Endodermal cell (in vitro differentiated cells): ENCODE measurements at regions not wholly inside any gene's neighbourhood (a gene's known extent, or its start where the extent isn't known, plus 50 kb on each side); places are given as distances from the start of the nearest gene placed in this dataset.

Source experiments
- DNase-seq: peaks from one replicate; pipeline ENCODE4 v3.0.0-alpha.2; 2017
- H3K27ac ChIP-seq: 2 replicates; pipeline ENCODE4 v1.5.1; 2013; ENCODE audit warnings: mild to moderate bottlenecking, low read depth, low read length, moderate library complexity
- H3K27me3 ChIP-seq: 2 replicates; pipeline ENCODE4 v1.6.1; 2013; ENCODE audit warnings: mild to moderate bottlenecking, low read length, moderate library complexity; ENCODE audit not compliant: insufficient read depth, control insufficient read depth, poor library complexity, severe bottlenecking
- H3K36me3 ChIP-seq: 2 replicates; pipeline ENCODE4 v1.7.0; 2013; ENCODE audit warnings: mild to moderate bottlenecking, low read length, moderate library complexity; ENCODE audit not compliant: control insufficient read depth, insufficient read depth
- H3K4me1 ChIP-seq: one replicate; pipeline ENCODE4 v1.7.0; 2013; ENCODE audit warnings: low read length; ENCODE audit not compliant: control insufficient read depth, insufficient read depth
- H3K4me3 ChIP-seq: 2 replicates; pipeline ENCODE4 v1.5.1; 2013; ENCODE audit warnings: mild to moderate bottlenecking, low read length, moderate library complexity
- H3K9ac ChIP-seq: 2 replicates; pipeline ENCODE4 v1.6.1; 2013; ENCODE audit warnings: mild to moderate bottlenecking, low read length, moderate library complexity; ENCODE audit not compliant: poor library complexity, severe bottlenecking; ENCODE audit errors: extremely low read depth
- H3K9me3 ChIP-seq: 2 replicates; pipeline ENCODE4 v1.6.1; 2013; ENCODE audit warnings: mild to moderate bottlenecking, low read length, moderate library complexity; ENCODE audit not compliant: control insufficient read depth
- H3K27ac Mint-ChIP-seq: 2 replicates; pipeline ENCODE4 v1.8.0; 2020; ENCODE audit warnings: mixed read lengths
- H3K27me3 Mint-ChIP-seq: 2 replicates; pipeline ENCODE4 v1.8.0; 2021; ENCODE audit warnings: mild to moderate bottlenecking, mixed read lengths; ENCODE audit not compliant: insufficient read depth
- H3K36me3 Mint-ChIP-seq: 2 replicates; pipeline ENCODE4 v1.8.0; 2020; ENCODE audit warnings: low read depth, mixed read lengths
- H3K4me1 Mint-ChIP-seq: 2 replicates; pipeline ENCODE4 v1.8.0; 2020; ENCODE audit warnings: mixed read lengths
- H3K4me3 Mint-ChIP-seq: 2 replicates; pipeline ENCODE4 v1.8.0; 2020; ENCODE audit warnings: mild to moderate bottlenecking, moderate library complexity, mixed read lengths
- H3K9me3 Mint-ChIP-seq: 2 replicates; pipeline ENCODE4 v1.8.0; 2020; ENCODE audit warnings: mild to moderate bottlenecking, mixed read lengths
- WGBS, 2 experiments: methylation state at CpG; one replicate each; pipeline versions ENCODE4 v1.1.5 to v1.1.7; 2013; ENCODE audit warnings: missing lambda C conversion rate in 2 of 2, mixed read lengths in 1 of 2; ENCODE audit not compliant: insufficient coverage in 1 of 2, insufficient read length in 1 of 2; 5-methylcytosine and 5-hydroxymethylcytosine counted together
- TF ChIP-seq, protein P1 (sequence below): fragments of 200-600 bp; sonication (generic); conservative IDR thresholded peaks from 2 replicates; pipeline ENCODE4 v1.5.0; 2021; ENCODE audit warnings: antibody characterized with exemption, mild to moderate bottlenecking

DNA sequence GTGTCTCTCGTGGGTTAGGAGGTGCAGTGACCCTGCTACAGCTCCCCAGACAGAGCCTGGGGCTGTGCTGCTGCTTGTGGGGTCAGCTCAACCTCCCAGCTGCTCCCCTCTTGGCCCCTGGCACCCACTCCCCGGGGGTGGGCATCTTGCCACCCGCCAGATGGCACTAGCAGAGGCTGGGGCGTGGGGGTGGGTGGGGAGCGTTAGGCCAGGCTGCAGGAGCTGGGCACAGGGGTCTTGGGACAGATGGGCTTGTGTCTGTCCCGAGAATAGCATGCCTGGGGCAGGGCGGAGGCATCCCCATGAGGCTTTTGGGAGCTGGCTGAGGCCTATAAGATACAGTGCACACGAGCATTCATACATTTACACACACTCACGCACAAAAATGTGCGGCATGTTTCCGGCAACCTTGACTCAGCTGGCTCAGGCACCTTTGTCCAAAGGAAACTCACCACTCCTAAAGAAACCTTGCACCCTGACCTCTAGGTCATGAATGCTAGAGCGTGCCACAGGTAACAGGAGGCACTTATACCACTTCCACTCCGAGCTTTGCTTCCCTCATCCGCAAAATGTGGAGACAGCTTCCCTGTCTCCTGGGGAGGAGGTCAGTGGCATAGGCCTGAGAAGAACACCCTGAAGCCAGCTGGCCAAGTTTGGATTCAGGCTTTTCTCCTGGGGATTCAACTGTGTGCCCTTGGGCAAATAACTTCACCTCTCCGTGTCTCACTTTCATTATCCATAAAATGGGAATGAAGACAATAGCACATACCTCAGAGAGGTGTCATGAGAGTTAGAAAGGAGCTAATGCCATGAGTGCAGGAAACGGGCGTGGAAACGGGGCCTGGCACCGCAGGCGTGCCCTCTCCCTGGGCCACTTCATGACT is 78.9 kb upstream of the LHX1 start:
- no peaks in the 10 kb centered on the region for H3K36me3 ChIP-seq
- TF ChIP-seq, protein P1, sequence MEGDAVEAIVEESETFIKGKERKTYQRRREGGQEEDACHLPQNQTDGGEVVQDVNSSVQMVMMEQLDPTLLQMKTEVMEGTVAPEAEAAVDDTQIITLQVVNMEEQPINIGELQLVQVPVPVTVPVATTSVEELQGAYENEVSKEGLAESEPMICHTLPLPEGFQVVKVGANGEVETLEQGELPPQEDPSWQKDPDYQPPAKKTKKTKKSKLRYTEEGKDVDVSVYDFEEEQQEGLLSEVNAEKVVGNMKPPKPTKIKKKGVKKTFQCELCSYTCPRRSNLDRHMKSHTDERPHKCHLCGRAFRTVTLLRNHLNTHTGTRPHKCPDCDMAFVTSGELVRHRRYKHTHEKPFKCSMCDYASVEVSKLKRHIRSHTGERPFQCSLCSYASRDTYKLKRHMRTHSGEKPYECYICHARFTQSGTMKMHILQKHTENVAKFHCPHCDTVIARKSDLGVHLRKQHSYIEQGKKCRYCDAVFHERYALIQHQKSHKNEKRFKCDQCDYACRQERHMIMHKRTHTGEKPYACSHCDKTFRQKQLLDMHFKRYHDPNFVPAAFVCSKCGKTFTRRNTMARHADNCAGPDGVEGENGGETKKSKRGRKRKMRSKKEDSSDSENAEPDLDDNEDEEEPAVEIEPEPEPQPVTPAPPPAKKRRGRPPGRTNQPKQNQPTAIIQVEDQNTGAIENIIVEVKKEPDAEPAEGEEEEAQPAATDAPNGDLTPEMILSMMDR, result no peak
- H3K27me3 Mint-ChIP-seq, result no peaks in the 10 kb centered on the region
- H3K27ac Mint-ChIP-seq, result no peak overlapping the region
- no peak overlapping the region for H3K4me3 ChIP-seq
- H3K9ac ChIP-seq, result no peak overlapping the region
- 93 to 94% methylated on average over 17 to 20 of the region's 20 CpGs for WGBS, 2 experiments
- no peaks in the 10 kb centered on the region for H3K9me3 ChIP-seq
- peaks cover 28% of the 10 kb centered on the region for H3K4me1 Mint-ChIP-seq
- H3K4me1 ChIP-seq, result peaks cover 8% of the 10 kb centered on the region
- H3K36me3 Mint-ChIP-seq, result no peaks in the 10 kb centered on the region
- no peak overlapping the region for H3K4me3 Mint-ChIP-seq
- peak; percentile 43 for DNase-seq
- no peaks in the 10 kb centered on the region for H3K27me3 ChIP-seq
- H3K9me3 Mint-ChIP-seq, result no peaks in the 10 kb centered on the region
- H3K27ac ChIP-seq, result no peak overlapping the region

DNA sequence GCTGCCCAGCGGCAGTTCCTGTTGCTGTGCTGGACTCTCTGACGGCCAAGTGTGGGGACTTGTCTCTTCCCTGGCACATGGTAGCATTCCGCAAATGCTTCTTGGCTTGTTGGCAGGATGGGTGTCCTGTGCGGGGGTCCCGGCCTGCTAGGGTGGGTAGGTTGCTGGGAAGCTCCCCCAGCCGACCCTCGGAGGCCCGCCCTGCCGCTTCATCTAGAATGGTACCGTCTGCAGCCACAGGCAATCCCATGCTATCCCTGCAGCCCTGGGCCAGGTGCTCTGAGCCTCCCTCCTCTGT is 78.3 kb upstream of the LHX1 start:
- TF ChIP-seq, protein P1, result no peak
- Histone ChIP-seq H3K9ac (no peak overlapping the region), H3K27ac (no peak overlapping the region), H3K27me3 (no peaks in the 10 kb centered on the region), H3K4me3 (no peak overlapping the region), H3K4me1 (peaks cover 8% of the 10 kb centered on the region), H3K36me3 (no peaks in the 10 kb centered on the region), H3K9me3 (no peaks in the 10 kb centered on the region)
- DNase-seq, result no peak
- Mint-ChIP-seq H3K36me3 (no peaks in the 10 kb centered on the region), H3K27me3 (no peaks in the 10 kb centered on the region), H3K9me3 (no peaks in the 10 kb centered on the region), H3K27ac (no peak overlapping the region), H3K4me1 (peaks cover 24% of the 10 kb centered on the region), H3K4me3 (no peak overlapping the region)
- WGBS, 2 experiments, result 79 to 92% methylated on average over 2 to 10 of the region's 10 CpGs

DNA sequence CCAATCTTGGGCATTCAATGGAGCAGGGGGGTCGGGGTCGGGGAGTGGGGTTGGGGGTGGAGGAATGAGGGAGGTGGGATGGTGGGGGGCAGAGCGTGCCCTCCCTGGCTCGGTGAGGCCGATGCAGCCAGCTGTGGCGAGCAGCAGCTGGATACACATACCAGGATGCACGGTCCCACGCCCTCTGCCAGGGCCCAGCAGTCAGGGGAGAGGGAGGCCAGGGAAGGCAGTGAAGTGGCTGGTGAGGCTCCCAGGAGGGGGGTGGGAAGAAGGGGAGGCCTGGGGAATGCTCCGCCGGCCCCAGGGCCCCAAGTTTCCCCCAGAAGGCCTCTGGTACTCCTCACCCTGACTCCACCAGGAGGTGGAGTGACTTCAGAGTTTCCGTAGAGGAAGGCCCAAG is 77.6 kb upstream of the LHX1 start:
- Histone ChIP-seq H3K36me3 (no peaks in the 10 kb centered on the region), H3K27me3 (no peaks in the 10 kb centered on the region)

More for the DNA sequence above, 77.6 kb upstream of the LHX1 start:
- Mint-ChIP-seq H3K36me3 (no peaks in the 10 kb centered on the region), H3K4me1 (peaks cover 28% of the 10 kb centered on the region), H3K27ac (no peak overlapping the region), H3K9me3 (no peaks in the 10 kb centered on the region), H3K27me3 (no peaks in the 10 kb centered on the region), H3K4me3 (no peak overlapping the region)
- DNase-seq, result no peak
- no peaks in the 10 kb centered on the region for H3K9me3 ChIP-seq
- H3K9ac ChIP-seq, result no peak overlapping the region
- no peak overlapping the region for H3K27ac ChIP-seq
- H3K4me1 ChIP-seq, result peaks cover 8% of the 10 kb centered on the region
- TF ChIP-seq, protein P1, result no peak
- no peak overlapping the region for H3K4me3 ChIP-seq
- 91 to 95% methylated on average over 4 to 9 of the region's 11 CpGs for WGBS, 2 experiments
